ENCODE measurements at regions not wholly inside any gene's neighbourhood (a gene's known extent, or its start where the extent isn't known, plus 50 kb on each side); places are given as distances from the start of the nearest gene placed in this dataset.
A peak's percentile ranks its signal among the peaks of the same experiment; 100 is the strongest.

DNA sequence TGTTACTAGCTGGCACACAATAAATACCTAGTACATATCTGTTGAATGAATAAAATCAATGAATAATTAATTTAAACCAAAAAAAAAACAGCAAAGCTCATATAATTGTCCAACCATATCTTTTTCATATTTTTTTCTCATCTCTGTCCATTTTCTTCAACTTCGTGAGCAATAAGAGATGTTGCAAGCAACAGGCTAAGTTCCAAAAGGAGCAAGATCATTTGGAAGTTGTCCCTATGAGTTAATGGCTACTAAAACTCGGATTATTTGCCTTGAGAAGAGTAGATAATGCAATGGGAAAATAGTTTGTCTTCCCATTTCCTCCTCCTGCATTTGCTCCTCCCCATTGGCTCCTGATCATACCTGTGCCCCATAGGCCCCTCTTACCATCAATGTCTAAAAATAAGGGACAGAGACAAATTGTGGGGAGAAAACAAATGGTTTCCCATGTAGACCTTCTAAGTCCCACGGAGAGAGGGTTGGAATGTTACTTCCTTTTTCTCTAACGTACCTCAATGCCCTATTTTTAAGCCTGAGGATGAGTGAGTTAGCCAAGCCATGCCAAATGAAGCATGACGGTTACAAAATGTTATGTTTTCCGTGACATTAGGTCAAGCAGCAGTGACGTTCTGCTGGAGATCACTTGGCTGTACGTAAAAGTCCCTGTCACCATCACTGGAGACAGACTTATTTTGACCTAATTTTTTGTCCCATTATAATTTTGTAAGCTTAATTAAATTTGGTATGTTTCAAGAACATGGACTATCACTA lies 217.3 kb upstream of the PREP start:
- no peak for DNase-seq (ENCODE audit: low read depth in 1 of 2, low spot score in 1 of 2)

DNA sequence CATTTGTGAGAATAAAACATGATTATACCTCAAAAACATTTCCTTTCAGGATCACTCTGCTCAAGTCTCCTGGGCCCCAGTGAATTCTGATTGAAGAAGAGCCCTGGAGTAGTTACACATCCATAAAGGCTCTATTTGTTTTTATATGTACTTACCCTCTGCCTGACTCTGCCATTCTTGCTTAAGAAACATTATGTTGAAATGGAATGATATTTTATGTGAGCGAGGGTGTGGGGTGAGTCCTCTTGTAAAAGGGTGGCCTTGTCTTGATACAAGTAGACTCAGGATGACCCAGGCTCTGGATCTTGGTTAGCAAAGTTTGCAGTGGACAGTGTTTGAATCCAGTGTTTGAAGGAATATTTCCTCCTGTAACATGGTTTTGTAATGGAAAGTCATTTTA lies 215.4 kb upstream of the PREP start:
- DNase-seq (ENCODE audit: low read depth in 1 of 2, low spot score in 1 of 2): no peak

DNA sequence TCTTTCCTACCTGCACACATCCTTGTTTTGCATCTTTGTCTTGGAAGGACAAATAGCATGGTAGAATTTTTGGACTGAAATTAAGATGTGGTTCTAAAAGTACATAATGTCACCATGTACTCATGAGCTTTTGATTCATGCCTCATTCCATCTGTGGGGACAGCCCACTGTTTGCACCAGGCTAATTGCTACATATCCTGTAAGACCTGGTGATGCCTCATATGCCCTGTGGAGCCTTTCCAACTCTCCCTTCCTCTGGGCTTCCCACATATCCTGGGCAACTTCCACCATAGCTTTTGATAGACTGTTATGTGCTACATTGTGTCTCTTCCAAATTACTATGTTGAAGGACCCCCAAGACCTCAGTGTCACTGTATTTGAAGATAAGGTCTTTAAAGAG lies 213.6 kb upstream of the PREP start:
- no peak for DNase-seq (ENCODE audit: low read depth in 1 of 2, low spot score in 1 of 2)

DNA sequence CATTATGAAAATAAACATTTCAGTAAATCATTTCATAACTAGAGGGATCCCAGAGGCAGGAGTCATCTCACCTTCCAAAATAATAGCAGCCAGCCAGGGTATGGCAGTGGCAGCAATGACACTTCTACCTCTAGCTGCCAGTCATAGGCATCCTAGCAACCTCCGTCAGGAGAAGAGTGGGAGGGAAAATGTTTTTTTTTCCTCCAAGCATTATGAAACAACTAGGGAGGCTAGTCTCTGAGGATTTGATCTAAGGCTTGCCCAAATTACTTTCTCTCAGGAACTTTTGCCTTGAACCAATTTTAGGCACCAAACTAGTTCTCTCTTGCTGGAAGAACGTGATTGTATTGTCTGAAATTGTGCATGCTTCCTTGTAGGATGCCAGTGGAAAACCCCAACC lies 208.7 kb upstream of the PREP start:
- no peak for DNase-seq (ENCODE audit: low read depth in 1 of 2, low spot score in 1 of 2)

DNA sequence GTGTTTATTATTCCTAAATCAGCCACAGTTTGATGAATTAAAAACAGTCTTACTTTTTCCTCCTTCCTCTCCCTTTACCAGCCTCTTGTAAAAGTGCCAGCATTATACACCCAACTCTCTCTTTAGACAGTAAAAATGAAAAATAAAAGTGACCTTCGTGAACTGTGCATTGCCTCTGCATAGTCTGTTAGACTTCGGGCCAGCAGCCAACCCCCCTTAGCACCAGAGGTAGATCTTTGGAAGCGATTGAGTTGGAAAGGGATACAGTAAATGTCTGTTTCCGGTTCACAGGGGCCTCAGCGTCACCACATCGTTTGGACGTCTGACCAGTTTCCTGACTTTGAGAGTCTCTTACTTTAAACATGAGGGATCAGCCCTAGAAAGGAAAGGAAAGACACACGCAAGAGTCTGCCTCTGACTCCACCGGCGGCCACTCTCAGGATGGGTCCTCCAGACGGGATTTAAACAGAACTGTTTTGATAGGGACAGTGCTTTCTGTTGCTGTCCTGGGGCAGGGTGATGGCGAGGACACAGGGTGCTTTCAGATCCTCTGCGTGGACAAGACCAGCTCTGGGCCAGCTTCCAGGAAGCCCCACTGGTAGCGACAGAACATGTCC lies 206.6 kb upstream of the PREP start:
- DNase-seq (ENCODE audit: low read depth in 1 of 2, low spot score in 1 of 2): no peak

DNA sequence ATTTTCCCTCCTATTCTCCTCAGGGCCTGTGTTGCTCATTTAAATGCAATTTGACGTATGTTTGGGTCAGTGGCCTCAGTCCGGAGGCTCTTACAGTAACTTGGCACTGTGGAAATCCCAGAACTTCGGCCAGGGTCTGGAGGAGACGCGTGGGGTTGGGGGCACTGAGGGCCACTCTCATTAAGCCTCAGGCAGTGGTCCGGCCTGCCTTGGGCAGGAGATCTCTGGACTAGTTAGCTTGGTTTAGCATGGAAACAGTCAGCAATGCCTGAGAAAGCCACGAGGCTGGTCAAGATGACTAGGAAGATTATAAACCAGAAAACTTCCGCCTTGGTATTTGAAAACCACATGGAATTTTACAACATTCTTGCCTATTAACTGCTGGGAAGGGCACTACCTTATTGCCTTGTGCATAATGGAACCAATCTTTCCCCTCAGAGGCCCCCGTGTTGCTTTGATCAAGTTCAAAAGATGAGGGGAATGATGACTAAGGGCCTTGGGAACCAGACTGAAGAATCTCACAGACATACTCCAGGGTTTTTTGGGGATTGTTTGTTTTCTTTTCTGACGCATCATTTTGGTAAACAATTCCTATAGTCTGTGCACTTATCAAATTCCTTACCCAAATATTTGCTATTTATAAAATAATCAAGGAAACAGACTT lies 206.0 kb upstream of the PREP start:
- DNase-seq (ENCODE audit: low read depth in 1 of 2, low spot score in 1 of 2): no peak

DNA sequence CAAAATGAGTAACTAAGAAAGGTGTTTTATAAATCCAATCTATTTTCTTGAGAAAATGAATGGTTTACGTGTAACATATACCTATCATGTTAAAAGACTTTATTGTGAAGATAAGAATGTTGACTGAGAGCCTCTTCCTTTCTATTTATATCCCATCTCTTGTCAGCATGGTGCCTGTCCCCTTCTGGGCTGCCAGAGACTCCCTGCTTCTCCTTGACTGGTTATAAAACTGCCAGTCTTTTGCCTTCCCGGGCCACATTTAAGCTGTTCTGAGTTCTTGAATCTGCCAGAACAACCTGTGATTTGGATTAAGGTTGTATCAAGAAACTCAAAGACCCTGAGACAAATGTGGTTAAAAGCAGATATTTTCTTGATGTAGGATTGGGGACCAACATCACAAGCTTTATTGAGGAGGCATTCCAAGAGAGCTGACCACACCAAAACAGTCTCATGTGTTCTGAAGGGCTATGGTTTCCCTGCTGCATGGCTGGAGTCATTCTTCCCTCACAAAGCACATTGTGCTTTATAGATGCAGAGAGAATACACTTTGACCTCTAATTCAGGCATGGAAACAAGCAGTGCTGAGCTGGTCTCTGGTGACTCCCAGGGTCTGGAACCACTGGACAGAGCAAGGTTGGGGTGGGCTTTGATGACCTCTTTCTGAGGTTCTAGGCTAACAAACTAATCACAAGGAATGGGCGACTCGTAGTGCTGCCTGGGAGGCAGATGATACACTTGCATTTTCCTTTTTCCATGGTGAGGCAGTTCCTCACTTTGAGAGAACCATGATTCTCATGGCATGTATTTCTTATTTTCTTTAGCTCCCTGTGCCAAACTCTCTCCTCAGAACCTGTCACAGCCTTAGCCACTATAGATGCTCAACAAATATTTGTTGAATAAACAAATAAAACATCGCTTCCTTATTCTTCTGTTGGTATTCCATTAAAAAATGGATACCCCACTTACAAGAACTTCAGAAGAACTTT lies 205.0 kb upstream of the PREP start:
- no peak for DNase-seq (ENCODE audit: low read depth in 1 of 2, low spot score in 1 of 2)

DNA sequence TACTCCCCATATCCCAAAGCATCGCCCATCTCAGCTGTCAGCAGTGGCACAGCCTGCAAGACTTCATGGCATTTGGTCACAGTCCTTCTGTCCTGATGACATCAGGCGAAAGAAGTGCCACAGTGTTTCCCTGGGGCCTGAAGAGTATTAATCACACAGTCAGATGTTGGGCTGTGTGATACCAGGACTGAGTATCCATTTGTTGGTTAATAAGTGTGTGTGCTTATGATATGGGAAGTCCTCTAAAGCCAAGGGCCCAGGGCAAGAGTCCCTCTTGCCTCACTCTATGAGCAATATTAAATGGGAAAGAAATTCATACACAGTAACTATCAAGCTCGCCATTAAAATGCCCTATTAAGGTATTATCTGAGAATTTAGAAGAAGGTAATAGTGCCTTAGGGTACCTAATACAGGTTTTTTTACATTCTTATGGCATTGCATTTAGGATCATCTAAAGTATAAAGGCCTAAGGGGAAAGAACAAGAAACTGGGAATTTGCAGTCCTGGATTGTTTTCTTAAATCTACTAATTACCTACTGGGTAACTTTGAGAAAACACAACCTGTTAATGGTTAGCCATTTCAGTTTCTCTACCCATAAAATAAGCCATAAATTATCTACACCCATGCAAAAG lies 204.1 kb upstream of the PREP start:
- DNase-seq (ENCODE audit: low read depth in 1 of 2, low spot score in 1 of 2): no peak

DNA sequence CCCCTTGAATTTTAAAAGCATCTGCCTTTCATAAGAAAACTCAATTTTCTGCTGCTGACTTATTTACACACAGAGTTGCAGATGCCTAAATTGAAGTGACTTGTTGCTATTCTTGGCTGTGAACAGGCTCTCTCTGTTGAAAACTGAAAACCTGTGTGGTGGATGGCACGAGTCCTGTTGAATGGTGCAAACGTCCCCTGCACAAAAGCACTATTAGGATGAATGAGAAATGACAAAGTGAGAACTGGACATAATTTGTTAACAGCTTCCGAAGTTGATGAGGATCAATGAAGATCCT lies 201.7 kb upstream of the PREP start:
- DNase-seq (ENCODE audit: low read depth in 1 of 2, low spot score in 1 of 2): no peak

DNA sequence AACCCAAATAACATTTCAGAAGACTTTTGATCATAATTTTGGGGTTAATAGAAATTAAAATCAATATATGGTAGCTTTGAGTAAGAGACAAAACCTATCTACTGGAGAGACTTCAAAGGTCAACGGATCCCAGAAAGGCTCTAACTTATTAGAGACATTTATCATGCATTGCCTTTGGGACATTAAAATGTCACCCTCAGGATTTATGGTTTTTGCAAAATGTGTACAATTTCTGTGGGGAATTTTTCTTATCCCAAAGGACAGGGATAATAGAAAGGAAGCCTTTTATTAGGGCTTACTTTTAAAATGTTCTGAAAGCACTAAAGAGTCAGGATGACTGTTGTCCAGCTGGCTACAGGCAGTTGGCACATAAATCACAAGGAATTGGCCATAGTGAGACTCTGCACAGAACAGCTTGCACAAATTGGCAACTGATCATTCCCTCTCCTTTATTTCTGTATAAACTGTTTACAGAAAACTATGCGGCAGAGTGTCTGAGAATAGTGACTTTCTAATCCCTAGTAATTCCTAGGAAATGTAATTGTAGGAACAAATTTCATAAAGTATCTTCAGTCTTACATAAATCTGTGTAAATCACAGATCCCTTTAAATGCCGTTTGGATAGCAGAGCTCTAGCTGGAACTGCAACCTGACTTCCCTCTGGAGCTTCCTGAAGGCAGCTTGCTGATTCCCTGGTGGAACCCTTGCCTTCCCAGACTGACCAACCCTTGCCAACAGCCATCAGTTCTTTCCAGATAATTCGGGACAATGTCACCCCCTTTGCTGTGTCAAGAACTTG lies 201.1 kb upstream of the PREP start:
- DNase-seq (ENCODE audit: low read depth in 1 of 2, low spot score in 1 of 2): no peak

DNA sequence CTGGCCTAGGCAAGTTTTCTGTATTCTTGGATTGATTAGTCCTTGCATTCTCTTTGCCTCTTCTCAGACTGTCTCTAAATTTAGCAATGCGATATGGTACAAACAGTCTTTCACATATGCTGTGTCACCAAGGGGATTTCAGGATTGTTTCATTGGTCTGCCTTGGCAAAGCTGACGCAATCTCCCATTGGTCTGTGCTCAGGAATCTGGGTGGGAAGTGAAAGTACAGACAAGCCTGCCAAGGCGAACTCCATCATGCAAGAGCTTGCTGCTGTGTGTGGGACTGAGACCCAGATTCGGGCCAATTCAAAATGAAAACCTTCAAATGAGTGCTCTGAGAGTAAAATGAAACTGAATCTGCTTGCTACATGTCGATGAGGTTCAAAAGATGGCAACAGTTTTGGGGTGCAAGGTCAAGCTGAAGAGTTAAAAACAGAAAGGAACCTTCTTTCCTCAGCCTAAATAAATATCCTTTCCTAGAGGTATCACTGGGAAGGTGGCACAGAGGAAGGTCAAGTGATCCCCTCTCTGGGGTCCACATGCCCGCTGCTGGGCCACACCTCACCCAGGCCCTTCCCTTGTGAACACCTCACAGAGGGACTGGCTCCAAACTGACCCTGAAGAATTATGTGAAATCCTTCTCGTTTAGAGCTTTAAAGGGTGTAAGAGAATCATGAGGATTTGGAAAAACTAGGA lies 198.8 kb upstream of the PREP start:
- DNase-seq (ENCODE audit: low read depth in 1 of 2, low spot score in 1 of 2): peak in 1 of 2 donors; percentile 9

DNA sequence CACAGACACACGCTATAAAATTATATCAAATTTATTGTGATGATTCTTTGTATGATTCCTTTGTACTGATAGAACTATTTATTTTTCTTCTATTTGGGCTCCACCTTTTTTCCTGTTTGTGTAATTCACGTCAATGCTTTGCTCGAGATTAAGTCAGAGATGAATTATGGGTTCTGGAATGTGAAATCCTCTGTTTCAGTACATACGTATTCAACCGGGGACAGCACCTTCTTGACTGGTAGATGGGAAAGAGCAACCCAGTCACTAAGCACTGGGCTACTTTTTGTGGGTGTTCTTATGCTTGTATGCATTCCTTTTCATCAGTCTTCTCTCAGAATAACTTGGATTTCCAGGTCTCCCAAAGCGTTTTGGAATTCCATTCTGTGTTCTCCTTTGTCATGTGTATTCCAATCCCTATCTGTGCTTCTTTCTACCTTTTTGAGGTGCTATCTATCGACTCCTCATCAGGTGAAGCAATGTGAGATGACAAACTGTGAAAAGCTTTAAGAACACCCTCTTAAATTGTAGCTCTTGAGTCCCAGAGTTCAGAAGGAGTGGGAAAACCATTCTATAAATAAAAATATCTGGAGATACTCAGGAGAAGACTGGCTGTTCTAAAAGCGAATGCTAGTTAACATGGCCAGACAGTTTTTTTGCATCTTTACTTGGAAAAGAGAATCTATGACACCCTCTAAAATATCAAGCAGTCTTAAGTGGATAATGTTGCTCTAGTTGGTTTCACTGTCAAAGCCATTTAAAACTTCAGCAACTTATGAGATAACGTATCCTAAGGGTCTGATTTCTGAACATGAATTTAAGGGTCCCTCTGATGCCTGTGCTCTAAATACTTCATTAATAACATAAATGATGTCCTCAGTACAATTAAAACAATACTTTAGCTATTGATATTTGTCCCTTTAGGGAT lies 197.7 kb upstream of the PREP start:
- no peak for DNase-seq (ENCODE audit: low read depth in 1 of 2, low spot score in 1 of 2)

DNA sequence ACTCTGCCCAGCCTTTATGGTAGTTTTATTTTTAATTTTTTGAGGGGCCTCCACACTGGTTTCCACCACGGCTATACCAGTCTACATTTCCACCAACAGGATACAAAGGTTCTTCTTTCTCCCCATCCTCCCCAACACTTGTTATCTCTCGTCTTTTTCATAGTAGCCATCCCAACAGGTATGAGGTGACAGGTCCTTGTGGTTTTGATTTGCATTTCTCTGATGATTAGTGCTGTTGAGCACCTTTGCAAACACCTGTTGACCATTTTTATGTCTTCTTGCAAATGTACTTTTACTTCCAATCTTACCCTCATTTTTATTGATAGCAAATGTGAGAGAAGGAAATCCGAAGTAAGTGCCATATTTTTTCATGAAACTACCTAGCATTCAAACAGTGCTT lies 195.4 kb upstream of the PREP start:
- DNase-seq (ENCODE audit: low read depth in 1 of 2, low spot score in 1 of 2): no peak

DNA sequence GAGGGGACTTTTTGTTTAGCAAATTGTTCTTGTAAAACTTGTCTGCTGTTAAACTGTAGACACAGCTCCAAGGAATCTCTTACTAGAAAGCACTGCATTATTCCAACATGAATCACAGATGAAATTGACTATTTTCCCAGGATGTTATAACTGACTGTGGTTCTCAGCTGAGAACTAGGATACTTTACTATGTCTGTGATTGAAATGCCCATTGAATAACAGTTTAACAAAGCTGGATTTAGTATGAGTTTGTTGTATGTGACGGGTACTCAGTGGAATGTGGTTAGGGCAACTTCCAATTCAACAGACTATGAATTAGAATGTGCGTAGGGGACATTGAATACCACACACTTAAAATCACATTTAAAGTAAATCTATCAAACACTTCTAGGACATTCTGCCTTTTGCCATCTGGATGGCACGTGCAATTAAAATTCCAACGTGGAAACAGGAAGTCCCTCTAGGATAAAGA lies 193.4 kb upstream of the PREP start:
- no peak for DNase-seq (ENCODE audit: low read depth in 1 of 2, low spot score in 1 of 2)

DNA sequence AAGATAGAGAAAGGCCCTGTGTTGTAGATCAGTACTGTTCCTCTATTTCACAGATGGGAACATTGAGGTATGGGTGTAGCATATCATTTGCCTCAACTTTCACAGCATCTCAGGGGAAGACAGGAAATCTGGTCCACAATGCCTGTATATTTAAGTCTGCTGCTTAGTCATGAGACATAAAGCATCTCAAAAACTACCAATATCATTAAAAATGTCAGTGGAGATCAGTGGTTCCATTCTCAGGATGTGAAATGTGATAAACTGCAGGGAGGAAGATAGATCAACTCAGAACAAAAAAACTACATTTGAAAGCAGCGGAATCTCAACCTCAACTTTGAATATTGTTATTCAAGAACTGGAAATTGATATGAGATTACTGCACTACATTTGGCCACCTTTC lies 192.9 kb upstream of the PREP start:
- DNase-seq (ENCODE audit: low read depth in 1 of 2, low spot score in 1 of 2): no peak

DNA sequence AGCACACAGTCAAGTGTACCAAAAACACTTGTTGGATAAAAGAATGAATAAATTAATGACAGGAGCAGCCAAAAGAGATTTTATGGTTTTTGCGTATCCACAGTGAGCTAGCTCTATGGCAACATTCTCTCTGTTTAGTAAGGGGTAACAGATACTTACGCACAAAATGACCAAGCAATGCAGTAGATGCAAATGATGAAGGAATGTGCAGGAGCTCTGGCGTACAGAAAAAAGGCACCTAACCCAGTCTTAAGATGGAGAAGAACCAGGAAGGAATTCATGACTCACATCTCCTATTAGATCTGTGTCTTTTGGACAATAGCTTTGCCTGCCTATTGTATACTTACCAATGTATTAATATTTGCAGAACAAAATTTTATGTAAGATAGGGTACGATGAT lies 191.9 kb upstream of the PREP start:
- no peak for DNase-seq (ENCODE audit: low read depth in 1 of 2, low spot score in 1 of 2)

DNA sequence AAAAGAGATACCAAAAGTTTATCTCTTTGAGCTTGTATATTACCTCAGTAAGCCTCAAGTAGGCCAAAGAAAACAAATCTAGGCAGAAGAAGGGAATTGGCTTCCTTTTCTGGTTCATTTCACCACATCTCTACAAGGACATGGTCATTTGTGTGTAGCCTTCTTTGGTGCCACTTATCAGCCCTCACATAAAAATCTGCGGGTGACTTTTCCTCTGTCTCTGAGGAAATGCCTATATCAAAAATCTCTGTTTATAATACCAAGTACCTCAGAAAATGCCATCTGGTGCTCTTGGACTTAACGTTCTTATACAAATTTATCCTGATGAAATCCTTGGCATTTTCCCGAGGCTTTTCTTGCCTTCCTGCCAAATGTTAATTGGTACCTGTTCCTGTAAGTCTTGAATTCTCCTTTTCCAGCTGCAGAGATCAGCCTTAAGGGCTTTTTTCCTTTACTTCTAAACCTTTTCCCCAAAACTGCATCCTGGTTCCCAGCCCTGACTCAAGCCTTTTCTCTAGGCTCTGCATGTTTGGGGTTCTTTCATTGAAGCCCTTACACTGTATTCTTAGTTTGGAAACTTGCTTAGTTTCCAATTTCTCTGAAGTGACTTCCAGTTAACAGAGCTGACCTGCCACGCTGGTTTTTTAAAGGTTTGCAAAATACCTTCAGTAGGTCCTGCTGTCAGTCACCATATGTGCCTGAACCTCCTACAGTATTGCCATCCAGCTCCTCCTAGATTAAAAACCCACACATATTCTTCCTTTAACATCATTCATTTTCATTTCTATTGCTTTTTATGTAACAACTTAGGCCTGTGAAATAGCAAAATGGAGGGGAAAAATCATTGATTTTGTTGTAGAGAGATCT lies 191.2 kb upstream of the PREP start:
- DNase-seq (ENCODE audit: low read depth in 1 of 2, low spot score in 1 of 2): no peak
